ENCODE measurements at regions not wholly inside any gene's neighbourhood (a gene's known extent, or its start where the extent isn't known, plus 50 kb on each side); places are given as distances from the start of the nearest gene placed in this dataset.

GRCh38 chr14:71204231-71204630 is 297.0 kb downstream of the PCNX1 start:
- H3K27ac Mint-ChIP-seq, result no peak overlapping the region; a peak in 1 of 7 replicates
- H3K14ac ChIP-seq (ENCODE audit: insufficient read depth, low read length), result no peak overlapping the region
- no peak overlapping the region for H3K56ac ChIP-seq (ENCODE audit: insufficient read length, low read depth, low read length)
- H2BK15ac ChIP-seq (ENCODE audit: low read depth, low read length), result no peak overlapping the region
- H4K5ac ChIP-seq (ENCODE audit: insufficient read length, low read depth, low read length), result no peak overlapping the region
- H4K8ac ChIP-seq (replicated peaks; ENCODE audit: insufficient read length, low read depth, low read length), result no peak overlapping the region
- no peak overlapping the region for H3K27ac ChIP-seq (ENCODE audit: insufficient read length, low read depth, low read length)
- DNase-seq, result no peak
- TF ChIP-seq, protein P1, sequence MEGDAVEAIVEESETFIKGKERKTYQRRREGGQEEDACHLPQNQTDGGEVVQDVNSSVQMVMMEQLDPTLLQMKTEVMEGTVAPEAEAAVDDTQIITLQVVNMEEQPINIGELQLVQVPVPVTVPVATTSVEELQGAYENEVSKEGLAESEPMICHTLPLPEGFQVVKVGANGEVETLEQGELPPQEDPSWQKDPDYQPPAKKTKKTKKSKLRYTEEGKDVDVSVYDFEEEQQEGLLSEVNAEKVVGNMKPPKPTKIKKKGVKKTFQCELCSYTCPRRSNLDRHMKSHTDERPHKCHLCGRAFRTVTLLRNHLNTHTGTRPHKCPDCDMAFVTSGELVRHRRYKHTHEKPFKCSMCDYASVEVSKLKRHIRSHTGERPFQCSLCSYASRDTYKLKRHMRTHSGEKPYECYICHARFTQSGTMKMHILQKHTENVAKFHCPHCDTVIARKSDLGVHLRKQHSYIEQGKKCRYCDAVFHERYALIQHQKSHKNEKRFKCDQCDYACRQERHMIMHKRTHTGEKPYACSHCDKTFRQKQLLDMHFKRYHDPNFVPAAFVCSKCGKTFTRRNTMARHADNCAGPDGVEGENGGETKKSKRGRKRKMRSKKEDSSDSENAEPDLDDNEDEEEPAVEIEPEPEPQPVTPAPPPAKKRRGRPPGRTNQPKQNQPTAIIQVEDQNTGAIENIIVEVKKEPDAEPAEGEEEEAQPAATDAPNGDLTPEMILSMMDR (conservative IDR thresholded peaks at IDR 0.05), result no peak
- no peak overlapping the region for H2BK12ac ChIP-seq (ENCODE audit: insufficient read length, low read depth, low read length)
- no peak overlapping the region for H4K91ac ChIP-seq (ENCODE audit: insufficient read length, low read depth, low read length)
- H3K36me3 Mint-ChIP-seq (ENCODE audit: insufficient read depth in 1 of 3, low read depth in 3 of 3), result peaks cover 0 to 10% (median 0%) of the 10 kb centered on the region in 3 experiments; a peak in 3 of 7 replicates
- H3K79me2 ChIP-seq (ENCODE audit: insufficient read depth, low read length), result no peaks in the 10 kb centered on the region
- no peaks in the 10 kb centered on the region for H4K20me1 ChIP-seq (ENCODE audit: control insufficient read depth, insufficient read depth, insufficient read length)
- H3K4me1 ChIP-seq (ENCODE audit: insufficient read depth, low read length), result no peaks in the 10 kb centered on the region
- no peaks in the 10 kb centered on the region for H3K27me3 ChIP-seq (ENCODE audit: insufficient read depth, low read length)
- H3K27me3 Mint-ChIP-seq (ENCODE audit: low read depth), result peaks cover 2% of the 10 kb centered on the region
- no CpG with 5 or more reads among the region's 2 CpGs for WGBS (ENCODE audit: extremely low coverage, insufficient read length, low lambda C conversion rate)
- no peak overlapping the region for H2BK5ac ChIP-seq (ENCODE audit: insufficient read length, low read length)
- H3K4me2 ChIP-seq (ENCODE audit: insufficient read depth, insufficient read length, low read length), result no peak overlapping the region
- H3K4me3 Mint-ChIP-seq, result no peak overlapping the region
- no peak overlapping the region for H3K9ac ChIP-seq (ENCODE audit: extremely low read depth, insufficient read length, low read length)
- no peak overlapping the region for H3K18ac ChIP-seq (ENCODE audit: insufficient read length, low read depth, low read length)
- no peak overlapping the region for H3K4ac ChIP-seq (ENCODE audit: low read depth, low read length)
- no peak overlapping the region for H2AK5ac ChIP-seq (ENCODE audit: insufficient read length, low read length)
- H2BK20ac ChIP-seq (ENCODE audit: low read depth, low read length, poor library complexity, severe bottlenecking), result no peak overlapping the region
- no peak overlapping the region for H3T11ph ChIP-seq (ENCODE audit: low read length)
- peaks cover 11 to 13% of the 10 kb centered on the region in 2 experiments; a peak in 4 of 5 replicates for H3K9me3 Mint-ChIP-seq
- no peaks in the 10 kb centered on the region for H3K23me2 ChIP-seq (ENCODE audit: insufficient read length, low read depth, low read length, poor library complexity, severe bottlenecking)
- H3K79me1 ChIP-seq (ENCODE audit: insufficient read depth, low read depth, low read length, poor library complexity, severe bottlenecking), result no peaks in the 10 kb centered on the region
- H3K4me1 Mint-ChIP-seq, result peaks cover 8 to 14% of the 10 kb centered on the region in 2 experiments
- no peak overlapping the region for H2AFZ ChIP-seq (ENCODE audit: low read length)
- no peak overlapping the region for H2BK120ac ChIP-seq (ENCODE audit: low read depth, low read length, poor library complexity, severe bottlenecking)
- no peak overlapping the region for H3K23ac ChIP-seq (ENCODE audit: insufficient read length, low read depth, low read length)
- no peaks in the 10 kb centered on the region for H3K9me3 ChIP-seq (ENCODE audit: control insufficient read depth, low read depth, low read length)
